KMS-11 (cell line): ENCODE measurements at regions not wholly inside any gene's neighbourhood (a gene's known extent, or its start where the extent isn't known, plus 50 kb on each side); places are given as distances from the start of the nearest gene placed in this dataset.

Experiments used
- H2AFZ ChIP-seq: fragments of 200-600 bp; sonication (generic); 2 replicates; pipeline ENCODE4 v1.6.1; 2016; ENCODE audit warnings: antibody characterized with exemption, mixed run types, low read depth
- H3K27ac ChIP-seq: fragments of 200-600 bp; sonication (generic); 2 replicates; pipeline ENCODE4 v1.6.1; 2016; ENCODE audit warnings: mild to moderate bottlenecking, mixed run types
- H3K27me3 ChIP-seq: fragments of 200-600 bp; sonication (generic); 2 replicates; pipeline ENCODE4 v1.6.1; 2017; ENCODE audit warnings: mild to moderate bottlenecking, low read depth, mixed run types, moderate library complexity; ENCODE audit not compliant: insufficient read depth
- H3K36me3 ChIP-seq: fragments of 200-600 bp; sonication (generic); 2 replicates; pipeline ENCODE4 v1.6.1; 2017; ENCODE audit warnings: mild to moderate bottlenecking, mixed run types; ENCODE audit not compliant: insufficient read depth
- H3K4me1 ChIP-seq: fragments of 200-600 bp; sonication (generic); 2 replicates; pipeline ENCODE4 v1.6.1; 2016; ENCODE audit warnings: mild to moderate bottlenecking, low read depth, mixed run types; ENCODE audit not compliant: poor library complexity, severe bottlenecking
- H3K4me2 ChIP-seq: fragments of 200-600 bp; sonication (generic); 2 replicates; pipeline ENCODE4 v1.7.0; 2016; ENCODE audit warnings: mild to moderate bottlenecking, mixed run types
- H3K4me3 ChIP-seq: fragments of 200-600 bp; sonication (generic); IDR thresholded peaks from 2 replicates; pipeline ENCODE4 v1.6.1; 2017; ENCODE audit warnings: low read depth, low read length, mixed read lengths; ENCODE audit not compliant: insufficient read depth
- H3K79me2 ChIP-seq: fragments of 200-600 bp; sonication (generic); 2 replicates; pipeline ENCODE4 v1.6.1; 2016; ENCODE audit warnings: low read depth, mixed run types; ENCODE audit not compliant: insufficient read depth
- H3K9ac ChIP-seq: fragments of 200-600 bp; sonication (generic); 2 replicates; pipeline ENCODE4 v1.6.1; 2016; ENCODE audit warnings: mild to moderate bottlenecking, mixed run types
- H4K20me1 ChIP-seq: fragments of 200-600 bp; sonication (generic); 2 replicates; pipeline ENCODE4 v1.6.1; 2016; ENCODE audit warnings: mild to moderate bottlenecking, mixed run types; ENCODE audit not compliant: insufficient read depth
- CTCF ChIP-seq: fragments of 200-600 bp; sonication (generic); conservative IDR thresholded peaks from 2 replicates; pipeline ENCODE4 v1.6.1; 2017; ENCODE audit warnings: low read depth, mild to moderate bottlenecking, antibody characterized with exemption, low read length, moderate library complexity, mixed read lengths

GRCh38 chr10:2633630-2634029 lies 433.7 kb upstream of the PFKP start:
- H3K36me3 ChIP-seq: no peaks in the 10 kb centered on the region
- no peak for TF ChIP-seq CTCF
- no peak overlapping the region for H3K4me3 ChIP-seq
- no peaks in the 10 kb centered on the region for H3K79me2 ChIP-seq
- no peaks in the 10 kb centered on the region; the same call in 1 of the 2 replicates for H4K20me1 ChIP-seq
- no peaks in the 10 kb centered on the region for H3K4me1 ChIP-seq
- no peak overlapping the region for H3K9ac ChIP-seq
- no peaks in the 10 kb centered on the region for H3K27me3 ChIP-seq
- H2AFZ ChIP-seq: no peak overlapping the region
- no peak overlapping the region for H3K27ac ChIP-seq
- no peak overlapping the region for H3K4me2 ChIP-seq

DNA sequence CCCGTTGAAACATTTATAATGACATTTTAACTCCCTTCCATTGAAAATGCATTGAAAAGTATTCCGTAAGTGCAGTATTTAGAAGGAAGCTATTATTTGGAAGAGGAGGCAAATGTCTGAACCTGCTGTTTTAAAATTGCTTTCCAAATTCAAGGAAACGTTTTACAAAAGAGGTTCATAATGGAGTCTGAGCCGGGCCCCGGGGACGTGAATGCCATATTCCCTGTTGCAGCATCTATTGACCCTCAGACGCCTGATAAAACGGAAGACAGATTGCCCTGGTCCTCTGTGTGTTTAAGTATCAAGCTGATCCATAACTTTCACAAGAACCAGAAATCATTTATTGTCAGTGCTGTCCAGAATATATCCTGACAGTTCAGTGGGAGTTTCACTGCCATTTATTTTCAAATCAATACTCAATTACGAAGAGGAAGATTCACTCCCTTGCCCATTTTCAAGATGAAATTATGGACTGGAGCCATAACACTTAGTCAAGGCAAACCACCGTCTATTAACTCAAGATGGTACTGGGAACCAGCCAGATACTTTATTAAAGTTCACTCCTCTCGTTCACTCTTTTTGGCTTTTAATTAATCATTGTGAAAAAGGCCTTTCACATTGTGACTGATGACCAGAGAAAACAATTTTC lies 435.7 kb upstream of the PFKP start:
- no peak overlapping the region for H3K4me3 ChIP-seq
- no peaks in the 10 kb centered on the region for H3K36me3 ChIP-seq
- no peak for TF ChIP-seq CTCF
- H3K4me2 ChIP-seq: no peak overlapping the region
- H3K79me2 ChIP-seq: no peaks in the 10 kb centered on the region
- H2AFZ ChIP-seq: no peak overlapping the region
- no peak overlapping the region for H3K9ac ChIP-seq
- no peaks in the 10 kb centered on the region; the same call in 1 of the 2 replicates for H4K20me1 ChIP-seq
- no peaks in the 10 kb centered on the region for H3K4me1 ChIP-seq
- no peak overlapping the region for H3K27ac ChIP-seq
- H3K27me3 ChIP-seq: no peaks in the 10 kb centered on the region

GRCh38 chr10:2628705-2629104 lies 438.6 kb upstream of the PFKP start:
- Histone ChIP-seq H3K36me3 (no peaks in the 10 kb centered on the region), H3K27me3 (no peaks in the 10 kb centered on the region), H3K27ac (no peak overlapping the region), H3K79me2 (no peaks in the 10 kb centered on the region), H2AFZ (no peak overlapping the region), H3K4me2 (no peak overlapping the region), H4K20me1 (no peaks in the 10 kb centered on the region; the same call in 1 of the 2 replicates), H3K4me1 (no peaks in the 10 kb centered on the region), H3K4me3 (no peak overlapping the region), H3K9ac (no peak overlapping the region)
- TF ChIP-seq CTCF: no peak

DNA sequence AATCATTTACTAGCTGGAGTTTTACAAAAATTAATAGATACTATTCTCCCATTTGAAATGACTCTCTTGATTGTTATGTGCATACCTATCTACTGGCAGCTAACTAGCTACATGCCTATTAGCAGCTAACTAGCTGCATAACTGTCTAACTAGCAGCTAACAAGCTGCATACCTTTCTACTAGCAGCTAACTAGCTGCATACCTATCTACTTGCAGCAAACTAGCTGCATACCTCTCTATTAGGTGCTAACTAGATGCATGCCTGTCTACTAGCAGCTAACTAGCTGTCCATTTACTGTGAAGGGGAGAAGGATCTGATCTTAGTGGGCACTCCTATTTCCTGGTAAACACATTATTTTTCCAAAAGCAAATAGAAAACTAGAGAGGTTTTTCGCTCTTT lies 439.4 kb upstream of the PFKP start:
- no peaks in the 10 kb centered on the region for H3K27me3 ChIP-seq
- H3K4me2 ChIP-seq: no peak overlapping the region
- no peaks in the 10 kb centered on the region for H3K36me3 ChIP-seq
- H3K4me1 ChIP-seq: no peaks in the 10 kb centered on the region
- H3K79me2 ChIP-seq: no peaks in the 10 kb centered on the region
- no peak overlapping the region for H3K4me3 ChIP-seq
- H3K27ac ChIP-seq: no peak overlapping the region
- no peak for TF ChIP-seq CTCF
- H2AFZ ChIP-seq: no peak overlapping the region
- no peaks in the 10 kb centered on the region for H4K20me1 ChIP-seq
- no peak overlapping the region for H3K9ac ChIP-seq
